OCI-LY7 (cell line): ENCODE measurements at regions not wholly inside any gene's neighbourhood (a gene's known extent, or its start where the extent isn't known, plus 50 kb on each side); places are given as distances from the start of the nearest gene placed in this dataset.

Experiments used
- BruUV-seq: library from RNA; stranded (reverse); fragments of 400-500 nt; replicated peaks from 2 replicates; lab custom pipeline; 2021; lab: Mats Ljungman, UMichigan
- CTCF ChIA-PET: fragments of 300-600 bp; sonication (Branson Sonifier 250); formaldehyde crosslinking; loops from one replicate; lab custom pipeline; 2022; ENCODE audit warnings: antibody characterized with exemption; ENCODE audit not compliant: unreplicated experiment; lab: Charles Lee
- POLR2A ChIA-PET: fragments of 300-600 bp; sonication (Branson Sonifier 250); formaldehyde crosslinking; loops from one replicate; lab custom pipeline; 2022; ENCODE audit warnings: antibody characterized with exemption; lab: Charles Lee
- DNase-seq: peaks from one replicate; pipeline ENCODE4 v3.0.0-alpha.2; 2015; ENCODE audit warnings: low spot score
- H2AFZ ChIP-seq: fragments of 200-600 bp; sonication (generic), shearing (Covaris generic); 2 replicates; pipeline ENCODE4 v1.6.1; 2014; ENCODE audit warnings: mild to moderate bottlenecking, antibody characterized with exemption, low read length, moderate library complexity
- H3K27ac ChIP-seq: fragments of 200-600 bp; sonication (generic); 2 replicates; pipeline ENCODE4 v1.5.1; 2014; ENCODE audit warnings: mixed run types, low read depth, mild to moderate bottlenecking, moderate library complexity, low read length, inconsistent platforms; ENCODE audit not compliant: poor library complexity, severe bottlenecking
- H3K36me3 ChIP-seq: fragments of 200-600 bp; sonication (generic); 2 replicates; pipeline ENCODE4 v1.6.1; 2014; ENCODE audit warnings: mild to moderate bottlenecking, antibody characterized with exemption, low read length, moderate library complexity, mixed read lengths; ENCODE audit not compliant: insufficient read depth
- H3K4me1 ChIP-seq: fragments of 200-600 bp; sonication (generic); 2 replicates; pipeline ENCODE4 v1.5.1; 2014; ENCODE audit warnings: mild to moderate bottlenecking, low read length; ENCODE audit not compliant: insufficient read depth, poor library complexity, severe bottlenecking
- H3K4me2 ChIP-seq: fragments of 200-600 bp; sonication (generic); 2 replicates; pipeline ENCODE4 v1.6.1; 2014; ENCODE audit warnings: mild to moderate bottlenecking, low read length
- H3K4me3 ChIP-seq: fragments of 200-600 bp; sonication (generic); 2 replicates; pipeline ENCODE4 v1.5.1; 2014; ENCODE audit warnings: mild to moderate bottlenecking, low read depth, low read length; ENCODE audit not compliant: poor library complexity, severe bottlenecking
- H3K79me2 ChIP-seq: fragments of 200-600 bp; sonication (generic); 2 replicates; pipeline ENCODE4 v1.6.1; 2016; ENCODE audit warnings: low read depth, mild to moderate bottlenecking, low read length, moderate library complexity, mixed read lengths; ENCODE audit not compliant: insufficient read depth
- H3K9me2 ChIP-seq: fragments of 200-600 bp; sonication (generic); 2 replicates; pipeline ENCODE4 v1.6.1; 2016; ENCODE audit warnings: mild to moderate bottlenecking, low read length, mixed read lengths; ENCODE audit not compliant: insufficient read depth
- H3K9me3 ChIP-seq: fragments of 200-600 bp; sonication (generic); 2 replicates; pipeline ENCODE4 v1.6.1; 2014; ENCODE audit warnings: mild to moderate bottlenecking, mixed run types, low read length, mixed read lengths
- H4K20me1 ChIP-seq: fragments of 200-600 bp; sonication (generic); 2 replicates; pipeline ENCODE4 v1.6.1; 2014; ENCODE audit warnings: mild to moderate bottlenecking, antibody characterized with exemption, low read length, moderate library complexity, mixed read lengths; ENCODE audit not compliant: insufficient read depth
- CTCF ChIP-seq: fragments of 200-600 bp; sonication (generic); conservative IDR thresholded peaks from 2 replicates; pipeline ENCODE4 v1.5.1; 2014; ENCODE audit warnings: mild to moderate bottlenecking, antibody characterized with exemption, low read length, moderate library complexity, mixed read lengths
- EZH2phosphoT487 ChIP-seq: fragments of 200-600 bp; sonication (generic); IDR thresholded peaks from 2 replicates; pipeline ENCODE4 v1.6.1; 2018; ENCODE audit warnings: low read depth, borderline replicate concordance, mild to moderate bottlenecking, mixed run types, antibody characterized with exemption, low read length, moderate library complexity, mixed read lengths
- intact Hi-C: fragments of 100-400 bp; cut with micrococcal nuclease; formaldehyde crosslinking; loops from one replicate; pipeline ENCODE4 v1.10.0; 2022; ENCODE audit not compliant: unreplicated experiment

GRCh38 chr14:62118871-62119270 is 356.7 kb downstream of the SNAPC1 start:
- ChIA-PET POLR2A (interaction anchor here (0.6 to 4.2 kb wide), 2 partner anchors 40 to 1813 kb away, joined by 3 to 28 read pairs; no protein-coding TSS in a partner anchor), CTCF (no interaction called here)
- Histone ChIP-seq H3K36me3 (no peaks in the 10 kb centered on the region), H4K20me1 (no peaks in the 10 kb centered on the region), H3K79me2 (no peaks in the 10 kb centered on the region), H3K4me3 (no peak overlapping the region), H3K4me2 (no peak overlapping the region), H3K9me2 (no peaks in the 10 kb centered on the region), H3K27ac (no peak overlapping the region), H3K4me1 (peaks cover 3% of the 10 kb centered on the region), H3K9me3 (no peaks in the 10 kb centered on the region), H2AFZ (no peak overlapping the region)
- no peak for TF ChIP-seq EZH2phosphoT487
- no peak for TF ChIP-seq CTCF
- no TSS peak for BruUV-seq
- intact Hi-C loops = no loop called here
- DNase-seq = no peak

DNA sequence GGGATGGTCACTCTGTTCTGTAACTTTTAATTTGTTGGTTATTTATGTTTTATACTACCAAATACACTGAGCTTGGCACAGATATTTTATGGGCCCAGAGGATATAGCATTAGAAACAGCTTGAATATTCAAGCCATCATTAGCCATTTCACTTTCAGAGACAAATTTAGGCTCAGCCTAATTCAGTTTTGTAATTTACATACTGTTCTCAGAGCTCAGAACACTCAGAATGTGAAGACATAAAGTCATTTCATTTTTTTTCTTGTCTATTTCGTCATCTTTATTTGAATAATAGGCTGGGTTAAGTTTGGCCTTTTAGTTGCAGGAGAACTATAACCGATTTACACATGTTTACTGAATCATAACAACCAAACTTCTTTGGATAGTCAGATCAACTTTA is 361.7 kb downstream of the SNAPC1 start:
- CTCF ChIA-PET = interaction anchor here (1.3 kb wide), 1 partner anchor 286 kb away, joined by 3 read pairs; no protein-coding TSS in a partner anchor
- Histone ChIP-seq H3K4me2 (no peak overlapping the region), H3K4me1 (peaks cover 3% of the 10 kb centered on the region), H4K20me1 (no peaks in the 10 kb centered on the region), H3K4me3 (no peak overlapping the region), H3K36me3 (no peaks in the 10 kb centered on the region), H2AFZ (no peak overlapping the region; the same call in 1 of the 2 replicates), H3K9me3 (no peaks in the 10 kb centered on the region), H3K9me2 (no peaks in the 10 kb centered on the region), H3K79me2 (no peaks in the 10 kb centered on the region), H3K27ac (no peak overlapping the region)
- no peak for TF ChIP-seq CTCF
- no peak for TF ChIP-seq EZH2phosphoT487
- no peak for DNase-seq
- intact Hi-C loops = no loop called here
- BruUV-seq = no TSS peak
- POLR2A ChIA-PET = interaction anchor here (0.6 to 1.9 kb wide), 3 partner anchors 18 to 88 kb away, joined by 3 to 6 read pairs (median 3); no protein-coding TSS in a partner anchor

- Histone ChIP-seq H3K4me2 (no peak overlapping the region), H4K20me1 (no peaks in the 10 kb centered on the region), H3K9me2 (no peaks in the 10 kb centered on the region), H3K79me2 (no peaks in the 10 kb centered on the region), H3K4me1 (peaks cover 3% of the 10 kb centered on the region), H3K4me3 (no peak overlapping the region), H3K27ac (no peak overlapping the region), H3K36me3 (no peaks in the 10 kb centered on the region), H3K9me3 (no peaks in the 10 kb centered on the region), H2AFZ (no peak overlapping the region)
- CTCF ChIA-PET = interaction anchor here (0.5 to 2.2 kb wide), 7 partner anchors 9 to 236 kb away, joined by 3 to 16 read pairs (median 4); no protein-coding TSS in a partner anchor
- TF ChIP-seq EZH2phosphoT487 (no peak), CTCF (no peak)
- POLR2A ChIA-PET = interaction anchor here (0.9 to 1.9 kb wide), 10 partner anchors 40 to 236 kb away, joined by 3 to 6 read pairs (median 4); no protein-coding TSS in a partner anchor
- BruUV-seq = no TSS peak
- intact Hi-C loops = loop anchor here (5.0 kb wide), 1 partner anchor 668 kb away; no protein-coding TSS in a partner anchor
- DNase-seq = no peak
Measured at GRCh38 chr14:62125793-62126192, 363.6 kb downstream of the SNAPC1 start.
